Activated naive CD4-positive, alpha-beta T cell treated with anti-CD3 and anti-CD28 coated beads, Interleukin-2, amount 10 ng/mL, durations not matched to agents 7 days and 5 days (primary cell): ENCODE measurements at regions not wholly inside any gene's neighbourhood (a gene's known extent, or its start where the extent isn't known, plus 50 kb on each side); places are given as distances from the start of the nearest gene placed in this dataset.

Source experiments
- CTCF ChIA-PET: fragments of 350-600 bp; sonication (Branson Sonifier 250); formaldehyde crosslinking; loops from one replicate; lab custom pipeline; 2021; ENCODE audit warnings: antibody characterized with exemption; lab: Charles Lee
- DNase-seq: peaks from one replicate; pipeline ENCODE4 v3.0.0-alpha.2; 2020
- H3K27ac Mint-ChIP-seq: one replicate; pipeline ENCODE4 v1.8.0; 2021; ENCODE audit warnings: mild to moderate bottlenecking, moderate library complexity, mixed read lengths
- H3K27me3 Mint-ChIP-seq: one replicate; pipeline ENCODE4 v1.8.0; 2021; ENCODE audit warnings: mild to moderate bottlenecking, mixed read lengths
- H3K36me3 Mint-ChIP-seq: one replicate; pipeline ENCODE4 v1.8.0; 2021; ENCODE audit warnings: mixed read lengths
- H3K4me1 Mint-ChIP-seq: one replicate; pipeline ENCODE4 v1.8.0; 2021; ENCODE audit warnings: mixed read lengths
- H3K4me3 Mint-ChIP-seq: one replicate; pipeline ENCODE4 v1.8.0; 2021; ENCODE audit warnings: mild to moderate bottlenecking, moderate library complexity, mixed read lengths
- H3K9me3 Mint-ChIP-seq: one replicate; pipeline ENCODE4 v1.8.0; 2021; ENCODE audit warnings: mixed read lengths

DNA sequence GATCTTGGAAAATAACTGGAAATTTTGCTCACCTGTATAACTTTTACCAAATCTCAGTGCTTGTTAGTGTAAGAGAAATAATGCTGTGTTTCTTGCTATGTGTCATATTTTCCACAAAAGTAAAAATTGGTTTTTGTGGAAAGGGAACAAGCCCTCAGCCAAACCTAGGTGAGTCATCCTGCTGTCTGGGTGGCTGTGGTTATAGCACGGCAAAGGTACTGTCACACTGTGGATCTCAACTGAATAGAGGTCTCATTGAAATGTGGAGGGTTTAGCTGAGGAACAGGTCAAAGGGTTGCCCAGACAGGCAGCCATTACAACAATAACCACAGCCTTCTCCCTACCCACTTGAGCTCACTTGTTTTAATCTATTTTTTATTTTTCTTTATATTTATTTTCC, 338.8 kb upstream of the DACH1 start:
- no peaks in the 10 kb centered on the region for H3K36me3 Mint-ChIP-seq
- H3K9me3 Mint-ChIP-seq: peaks cover 1% of the 10 kb centered on the region
- no peak for DNase-seq
- no peaks in the 10 kb centered on the region for H3K27me3 Mint-ChIP-seq
- H3K4me3 Mint-ChIP-seq: no peak overlapping the region
- H3K27ac Mint-ChIP-seq: no peak overlapping the region
- CTCF ChIA-PET: no interaction called here
- H3K4me1 Mint-ChIP-seq: no peaks in the 10 kb centered on the region

GRCh38 chr13:72204291-72204690, 337.3 kb upstream of the DACH1 start:
- Mint-ChIP-seq H3K36me3 (no peaks in the 10 kb centered on the region), H3K27me3 (no peaks in the 10 kb centered on the region), H3K4me1 (no peaks in the 10 kb centered on the region), H3K9me3 (peaks cover 1% of the 10 kb centered on the region), H3K27ac (no peak overlapping the region), H3K4me3 (no peak overlapping the region)
- CTCF ChIA-PET: no interaction called here
- no peak for DNase-seq

GRCh38 chr13:72201726-72202125, 334.7 kb upstream of the DACH1 start:
- no peak for DNase-seq
- H3K27ac Mint-ChIP-seq: no peak overlapping the region
- CTCF ChIA-PET: no interaction called here
- no peak overlapping the region for H3K4me3 Mint-ChIP-seq
- H3K9me3 Mint-ChIP-seq: peaks cover 1% of the 10 kb centered on the region
- H3K27me3 Mint-ChIP-seq: no peaks in the 10 kb centered on the region
- no peaks in the 10 kb centered on the region for H3K4me1 Mint-ChIP-seq
- H3K36me3 Mint-ChIP-seq: no peaks in the 10 kb centered on the region

- Mint-ChIP-seq H3K4me1 (no peaks in the 10 kb centered on the region), H3K27ac (no peak overlapping the region), H3K36me3 (no peaks in the 10 kb centered on the region), H3K4me3 (no peak overlapping the region), H3K27me3 (no peaks in the 10 kb centered on the region), H3K9me3 (peaks cover 1% of the 10 kb centered on the region)
- CTCF ChIA-PET: no interaction called here
- DNase-seq: no peak
Observed at GRCh38 chr13:72199640-72200039, 332.6 kb upstream of the DACH1 start.

DNA sequence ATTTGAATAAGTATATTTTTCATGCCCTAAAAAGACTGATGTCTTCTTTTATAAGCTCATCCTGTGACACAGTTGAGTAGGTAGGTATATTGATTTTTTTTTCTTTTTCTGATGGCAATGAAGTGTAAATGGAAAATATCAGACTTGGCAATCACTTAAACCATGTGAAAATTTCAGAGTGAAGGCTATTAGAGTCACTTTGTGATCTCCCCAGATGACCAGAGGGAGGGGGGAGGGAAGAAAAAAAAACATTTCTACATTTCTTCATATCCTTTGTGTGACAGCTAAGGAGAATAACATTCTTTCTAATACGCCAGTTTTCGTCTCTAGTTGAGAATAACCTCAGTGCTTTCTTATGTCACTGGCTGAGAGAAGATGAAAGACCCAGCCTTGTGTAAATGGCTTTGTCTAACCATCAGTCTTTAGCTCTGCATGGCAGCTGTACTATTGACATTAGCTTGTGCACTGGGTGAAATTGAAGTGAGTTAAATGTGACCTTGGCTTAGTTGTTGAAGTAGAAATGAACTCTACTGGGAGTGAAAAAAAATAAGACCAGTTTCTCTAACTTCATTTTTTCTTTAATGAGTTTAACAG, 332.1 kb upstream of the DACH1 start:
- H3K27ac Mint-ChIP-seq: no peak overlapping the region
- CTCF ChIA-PET: no interaction called here
- H3K4me1 Mint-ChIP-seq: no peaks in the 10 kb centered on the region
- no peaks in the 10 kb centered on the region for H3K36me3 Mint-ChIP-seq
- peaks cover 1% of the 10 kb centered on the region for H3K9me3 Mint-ChIP-seq
- no peak for DNase-seq
- H3K4me3 Mint-ChIP-seq: no peak overlapping the region
- H3K27me3 Mint-ChIP-seq: no peaks in the 10 kb centered on the region

GRCh38 chr13:72198042-72198441, 331.0 kb upstream of the DACH1 start:
- Mint-ChIP-seq H3K4me3 (no peak overlapping the region), H3K36me3 (no peaks in the 10 kb centered on the region), H3K9me3 (peaks cover 1% of the 10 kb centered on the region), H3K27ac (no peak overlapping the region), H3K4me1 (no peaks in the 10 kb centered on the region), H3K27me3 (no peaks in the 10 kb centered on the region)
- CTCF ChIA-PET: no interaction called here
- DNase-seq: no peak

GRCh38 chr13:72195044-72195704, 328.2 kb upstream of the DACH1 start:
- no peaks in the 10 kb centered on the region for H3K9me3 Mint-ChIP-seq
- H3K27ac Mint-ChIP-seq: no peak overlapping the region
- no peaks in the 10 kb centered on the region for H3K27me3 Mint-ChIP-seq
- no peak for DNase-seq
- no peak overlapping the region for H3K4me3 Mint-ChIP-seq
- no peaks in the 10 kb centered on the region for H3K36me3 Mint-ChIP-seq
- H3K4me1 Mint-ChIP-seq: no peaks in the 10 kb centered on the region
- CTCF ChIA-PET: no interaction called here

GRCh38 chr13:72194523-72194922, 327.5 kb upstream of the DACH1 start:
- CTCF ChIA-PET: no interaction called here
- Mint-ChIP-seq H3K4me3 (no peak overlapping the region), H3K4me1 (no peaks in the 10 kb centered on the region), H3K27ac (no peak overlapping the region), H3K36me3 (no peaks in the 10 kb centered on the region), H3K27me3 (no peaks in the 10 kb centered on the region), H3K9me3 (no peaks in the 10 kb centered on the region)
- no peak for DNase-seq

- CTCF ChIA-PET: no interaction called here
- H3K9me3 Mint-ChIP-seq: no peaks in the 10 kb centered on the region
- DNase-seq: no peak
- no peaks in the 10 kb centered on the region for H3K4me1 Mint-ChIP-seq
- no peaks in the 10 kb centered on the region for H3K36me3 Mint-ChIP-seq
- H3K27ac Mint-ChIP-seq: no peak overlapping the region
- H3K4me3 Mint-ChIP-seq: no peak overlapping the region
- H3K27me3 Mint-ChIP-seq: no peaks in the 10 kb centered on the region
Observed at GRCh38 chr13:72186730-72187422, 319.9 kb upstream of the DACH1 start.

DNA sequence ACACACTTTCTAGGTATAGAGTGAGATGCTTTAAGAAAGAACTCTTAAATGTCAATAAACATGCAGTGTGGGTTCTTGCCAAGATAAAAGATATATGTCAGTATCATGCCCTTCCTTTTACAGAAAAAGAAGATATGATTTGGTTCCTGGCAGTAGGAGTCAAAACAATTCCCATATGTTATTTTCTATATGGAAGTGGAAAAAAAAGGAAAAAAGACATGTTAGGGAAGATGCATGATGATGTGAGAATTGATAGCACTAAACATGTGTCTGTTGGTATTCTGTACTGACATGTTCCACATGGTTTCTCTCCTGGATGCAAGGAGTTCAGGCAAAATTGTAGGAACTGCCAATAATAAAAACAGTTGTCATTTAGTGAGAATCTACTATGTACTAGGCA, 318.8 kb upstream of the DACH1 start:
- H3K36me3 Mint-ChIP-seq: no peaks in the 10 kb centered on the region
- H3K27me3 Mint-ChIP-seq: no peaks in the 10 kb centered on the region
- CTCF ChIA-PET: no interaction called here
- no peak for DNase-seq
- H3K4me3 Mint-ChIP-seq: no peak overlapping the region
- H3K27ac Mint-ChIP-seq: no peak overlapping the region
- H3K4me1 Mint-ChIP-seq: no peaks in the 10 kb centered on the region
- H3K9me3 Mint-ChIP-seq: no peaks in the 10 kb centered on the region

DNA sequence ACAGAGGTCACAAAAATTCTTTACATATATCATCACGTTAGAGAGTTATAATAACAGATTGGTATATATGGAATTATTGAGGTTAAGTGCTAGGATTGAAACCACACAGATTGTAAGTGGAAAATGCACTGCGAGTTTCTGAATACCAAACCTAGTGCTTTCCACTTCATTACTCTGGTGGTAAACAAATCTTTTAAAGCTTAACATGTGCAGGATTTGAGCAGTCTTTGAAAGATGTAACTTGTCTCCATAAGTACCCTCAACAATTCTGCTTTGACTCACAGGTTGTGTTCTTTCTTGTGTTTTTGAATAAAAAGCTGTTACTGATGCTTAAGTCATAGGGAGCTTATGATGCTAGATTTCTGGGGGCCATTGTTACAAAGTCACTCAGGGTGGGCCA, 314.7 kb upstream of the DACH1 start:
- no peak overlapping the region for H3K4me3 Mint-ChIP-seq
- no peaks in the 10 kb centered on the region for H3K4me1 Mint-ChIP-seq
- CTCF ChIA-PET: no interaction called here
- H3K9me3 Mint-ChIP-seq: peaks cover 2% of the 10 kb centered on the region
- no peaks in the 10 kb centered on the region for H3K27me3 Mint-ChIP-seq
- no peaks in the 10 kb centered on the region for H3K36me3 Mint-ChIP-seq
- no peak overlapping the region for H3K27ac Mint-ChIP-seq
- no peak for DNase-seq

DNA sequence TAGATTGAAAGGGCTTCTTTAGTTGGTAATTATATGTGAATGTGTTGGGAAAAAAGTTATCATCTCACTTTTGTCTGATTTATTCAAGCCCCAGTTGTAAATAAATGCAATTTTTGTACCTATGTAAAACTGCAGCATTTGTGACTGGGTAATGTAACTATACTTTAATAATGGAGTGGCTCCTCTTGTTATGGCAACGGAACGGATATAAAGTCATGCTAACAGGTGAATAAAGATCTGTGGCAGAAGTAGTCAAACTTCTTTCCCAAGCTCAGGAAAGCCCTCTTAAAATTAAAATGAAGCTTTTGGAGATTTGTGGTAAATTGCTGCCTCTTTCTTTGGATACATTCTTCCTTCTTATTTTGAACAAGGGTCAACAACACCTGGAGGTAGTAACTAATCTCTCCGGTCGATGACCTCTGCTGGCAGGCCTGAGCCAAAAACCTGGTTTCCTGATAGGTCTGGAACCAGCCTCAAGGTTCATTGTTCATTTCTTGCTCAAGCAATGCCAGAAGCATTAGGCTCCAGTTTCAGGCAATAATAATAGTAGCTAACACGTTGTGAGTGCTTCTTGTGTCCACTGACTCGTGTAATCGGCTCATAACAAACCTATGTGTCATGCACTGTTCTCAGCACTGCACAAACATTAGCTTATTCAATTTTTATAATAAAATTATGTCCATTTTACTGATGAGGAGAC, 313.4 kb upstream of the DACH1 start:
- H3K27ac Mint-ChIP-seq: no peak overlapping the region
- CTCF ChIA-PET: no interaction called here
- H3K27me3 Mint-ChIP-seq: no peaks in the 10 kb centered on the region
- H3K4me1 Mint-ChIP-seq: no peaks in the 10 kb centered on the region
- H3K4me3 Mint-ChIP-seq: no peak overlapping the region
- DNase-seq: no peak
- peaks cover 2% of the 10 kb centered on the region for H3K9me3 Mint-ChIP-seq
- H3K36me3 Mint-ChIP-seq: no peaks in the 10 kb centered on the region

GRCh38 chr13:72174549-72174948, 307.5 kb upstream of the DACH1 start:
- Mint-ChIP-seq H3K9me3 (peaks cover 2% of the 10 kb centered on the region), H3K27ac (no peak overlapping the region), H3K4me1 (no peaks in the 10 kb centered on the region), H3K27me3 (no peaks in the 10 kb centered on the region), H3K36me3 (no peaks in the 10 kb centered on the region), H3K4me3 (no peak overlapping the region)
- no peak for DNase-seq
- CTCF ChIA-PET: no interaction called here

- Mint-ChIP-seq H3K27me3 (no peaks in the 10 kb centered on the region), H3K9me3 (no peaks in the 10 kb centered on the region), H3K4me1 (no peaks in the 10 kb centered on the region), H3K27ac (no peak overlapping the region), H3K36me3 (no peaks in the 10 kb centered on the region), H3K4me3 (no peak overlapping the region)
- CTCF ChIA-PET: no interaction called here
- DNase-seq: no peak
Observed at GRCh38 chr13:72170571-72170970, 303.6 kb upstream of the DACH1 start.
